IPS-15b (cell line): ENCODE measurements at regions not wholly inside any gene's neighbourhood (a gene's known extent, or its start where the extent isn't known, plus 50 kb on each side); places are given as distances from the start of the nearest gene placed in this dataset.

ENCODE experiments used
- H3K27me3 ChIP-seq: one replicate; pipeline ENCODE4 v1.6.1; 2013; ENCODE audit warnings: low read length; ENCODE audit not compliant: control insufficient read depth, insufficient read depth
- H3K36me3 ChIP-seq: one replicate; pipeline ENCODE4 v1.6.1; 2013; ENCODE audit warnings: low read length; ENCODE audit not compliant: control insufficient read depth, insufficient read depth
- H3K4me1 ChIP-seq: one replicate; pipeline ENCODE4 v1.6.1; 2013; ENCODE audit warnings: mild to moderate bottlenecking, low read length; ENCODE audit not compliant: control insufficient read depth, insufficient read depth
- H3K4me3 ChIP-seq: one replicate; pipeline ENCODE4 v1.5.1; 2013; ENCODE audit warnings: low read depth, low read length
- H3K9ac ChIP-seq: one replicate; pipeline ENCODE4 v1.6.1; 2013; ENCODE audit warnings: low read depth, mild to moderate bottlenecking, low read length
- H3K9me3 ChIP-seq: one replicate; pipeline ENCODE4 v1.6.1; 2013; ENCODE audit warnings: mild to moderate bottlenecking, low read length; ENCODE audit not compliant: control insufficient read depth, insufficient read depth

GRCh38 chr13:61725806-61726205 is 310.2 kb upstream of the PCDH20 start:
- Histone ChIP-seq H3K27me3 (no peaks in the 10 kb centered on the region), H3K4me3 (no peak overlapping the region), H3K9me3 (no peaks in the 10 kb centered on the region), H3K4me1 (no peaks in the 10 kb centered on the region), H3K9ac (no peak overlapping the region), H3K36me3 (no peaks in the 10 kb centered on the region)

DNA sequence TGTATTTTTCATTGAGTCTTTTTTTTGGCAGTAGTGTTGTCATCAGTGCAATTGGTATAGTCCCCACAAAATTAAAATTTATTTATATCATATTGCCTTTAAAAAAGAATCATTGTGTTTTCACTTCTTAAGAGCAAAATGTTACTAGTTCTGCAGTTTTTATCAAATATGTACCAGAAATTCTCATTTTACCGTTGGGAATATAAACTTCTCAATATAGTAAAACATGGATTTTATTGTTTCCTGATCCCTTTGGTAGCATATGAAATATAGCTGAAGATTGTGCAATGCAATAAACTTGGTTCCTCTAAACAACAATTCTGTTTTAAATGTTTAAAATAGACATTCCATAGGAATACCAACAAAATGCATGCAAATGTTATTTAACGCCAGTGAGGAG is 306.5 kb upstream of the PCDH20 start:
- no peaks in the 10 kb centered on the region for H3K4me1 ChIP-seq
- no peaks in the 10 kb centered on the region for H3K9me3 ChIP-seq
- H3K36me3 ChIP-seq = no peaks in the 10 kb centered on the region
- H3K4me3 ChIP-seq = no peak overlapping the region
- no peak overlapping the region for H3K9ac ChIP-seq
- H3K27me3 ChIP-seq = no peaks in the 10 kb centered on the region

DNA sequence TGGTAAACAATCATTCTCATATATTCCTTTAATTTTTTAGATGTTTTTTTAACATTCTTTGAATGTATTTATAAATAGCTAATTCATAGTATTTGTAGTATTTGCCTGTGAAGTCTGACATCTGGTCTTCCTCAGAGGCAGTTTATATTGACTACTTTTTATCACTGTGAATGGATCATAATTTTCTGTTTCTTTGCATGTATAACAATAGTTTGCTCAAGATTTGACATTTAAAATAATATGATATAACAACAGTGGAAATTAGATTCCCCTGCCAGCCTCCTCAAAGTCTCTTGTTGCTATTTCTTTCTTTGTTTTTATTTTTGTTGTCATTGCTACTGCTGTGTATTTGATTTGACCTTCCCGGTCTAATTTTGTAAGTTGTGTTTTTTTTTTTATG is 297.0 kb upstream of the PCDH20 start:
- Histone ChIP-seq H3K9me3 (no peaks in the 10 kb centered on the region), H3K4me3 (no peak overlapping the region), H3K27me3 (no peaks in the 10 kb centered on the region), H3K4me1 (no peaks in the 10 kb centered on the region), H3K36me3 (no peaks in the 10 kb centered on the region), H3K9ac (no peak overlapping the region)

DNA sequence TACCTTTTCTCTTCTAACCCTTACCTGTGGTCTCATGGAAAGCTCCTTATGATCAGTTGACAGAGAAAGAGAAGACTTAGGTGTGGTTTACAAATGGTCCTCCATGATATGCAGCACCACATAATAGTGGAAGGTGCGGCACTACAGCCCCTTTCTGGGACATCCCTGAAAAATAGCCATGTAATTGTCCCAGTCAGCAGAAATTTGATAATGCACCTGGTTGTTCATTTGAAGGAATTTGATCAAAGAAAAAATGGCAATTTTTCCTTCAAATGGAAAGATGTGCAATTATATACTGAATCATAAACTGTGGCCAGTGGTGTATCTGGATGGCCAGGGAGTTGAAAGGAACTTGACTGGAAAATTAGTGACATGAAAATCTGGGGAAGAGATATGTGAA is 293.6 kb upstream of the PCDH20 start:
- peaks cover 5% of the 10 kb centered on the region for H3K9me3 ChIP-seq
- H3K27me3 ChIP-seq = no peaks in the 10 kb centered on the region
- H3K9ac ChIP-seq = no peak overlapping the region
- H3K4me1 ChIP-seq = no peaks in the 10 kb centered on the region
- no peaks in the 10 kb centered on the region for H3K36me3 ChIP-seq
- no peak overlapping the region for H3K4me3 ChIP-seq

- no peaks in the 10 kb centered on the region for H3K27me3 ChIP-seq
- H3K4me1 ChIP-seq = no peaks in the 10 kb centered on the region
- H3K4me3 ChIP-seq = no peak overlapping the region
- peaks cover 9% of the 10 kb centered on the region for H3K9me3 ChIP-seq
- H3K36me3 ChIP-seq = no peaks in the 10 kb centered on the region
- H3K9ac ChIP-seq = no peak overlapping the region
These were observed 291.2 kb upstream of the PCDH20 start for GRCh38 chr13:61706899-61707298.

- no peak overlapping the region for H3K4me3 ChIP-seq
- no peak overlapping the region for H3K9ac ChIP-seq
- no peaks in the 10 kb centered on the region for H3K4me1 ChIP-seq
- H3K27me3 ChIP-seq = no peaks in the 10 kb centered on the region
- H3K9me3 ChIP-seq = peaks cover 9% of the 10 kb centered on the region
- no peaks in the 10 kb centered on the region for H3K36me3 ChIP-seq
These were observed 285.0 kb upstream of the PCDH20 start for GRCh38 chr13:61700620-61701019.

- H3K9me3 ChIP-seq = peaks cover 9% of the 10 kb centered on the region
- H3K4me1 ChIP-seq = no peaks in the 10 kb centered on the region
- no peaks in the 10 kb centered on the region for H3K36me3 ChIP-seq
- H3K9ac ChIP-seq = no peak overlapping the region
- H3K27me3 ChIP-seq = no peaks in the 10 kb centered on the region
- H3K4me3 ChIP-seq = no peak overlapping the region
These were observed 284.5 kb upstream of the PCDH20 start for GRCh38 chr13:61700181-61700580.

GRCh38 chr13:61696676-61697075 is 281.0 kb upstream of the PCDH20 start:
- H3K4me3 ChIP-seq = no peak overlapping the region
- no peaks in the 10 kb centered on the region for H3K27me3 ChIP-seq
- no peaks in the 10 kb centered on the region for H3K36me3 ChIP-seq
- no peaks in the 10 kb centered on the region for H3K9me3 ChIP-seq
- H3K9ac ChIP-seq = no peak overlapping the region
- H3K4me1 ChIP-seq = no peaks in the 10 kb centered on the region

DNA sequence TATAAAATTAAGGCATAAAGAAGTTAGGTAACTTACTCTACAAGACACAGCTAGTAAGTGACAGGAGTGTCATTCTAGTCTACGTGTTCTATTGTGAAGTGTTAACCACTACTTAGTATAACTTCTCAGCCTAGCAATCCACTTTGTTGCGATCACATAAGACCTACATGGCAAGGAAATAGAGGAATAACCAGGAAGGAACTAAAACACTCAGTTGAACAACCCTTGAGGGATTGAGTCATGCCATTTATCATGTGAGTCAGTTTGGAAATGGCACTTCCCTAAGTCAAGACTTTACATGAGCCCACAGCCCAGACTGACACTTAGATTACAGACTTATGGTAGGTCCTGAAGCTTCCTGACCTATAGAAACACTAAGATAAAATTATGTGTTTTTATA is 279.5 kb upstream of the PCDH20 start:
- Histone ChIP-seq H3K36me3 (no peaks in the 10 kb centered on the region), H3K27me3 (no peaks in the 10 kb centered on the region), H3K9me3 (no peaks in the 10 kb centered on the region), H3K4me1 (no peaks in the 10 kb centered on the region), H3K9ac (no peak overlapping the region), H3K4me3 (no peak overlapping the region)

- H3K9me3 ChIP-seq = no peaks in the 10 kb centered on the region
- H3K36me3 ChIP-seq = no peaks in the 10 kb centered on the region
- H3K27me3 ChIP-seq = no peaks in the 10 kb centered on the region
- no peak overlapping the region for H3K9ac ChIP-seq
- H3K4me1 ChIP-seq = no peaks in the 10 kb centered on the region
- H3K4me3 ChIP-seq = no peak overlapping the region
These were observed 277.0 kb upstream of the PCDH20 start for GRCh38 chr13:61692691-61693090.

DNA sequence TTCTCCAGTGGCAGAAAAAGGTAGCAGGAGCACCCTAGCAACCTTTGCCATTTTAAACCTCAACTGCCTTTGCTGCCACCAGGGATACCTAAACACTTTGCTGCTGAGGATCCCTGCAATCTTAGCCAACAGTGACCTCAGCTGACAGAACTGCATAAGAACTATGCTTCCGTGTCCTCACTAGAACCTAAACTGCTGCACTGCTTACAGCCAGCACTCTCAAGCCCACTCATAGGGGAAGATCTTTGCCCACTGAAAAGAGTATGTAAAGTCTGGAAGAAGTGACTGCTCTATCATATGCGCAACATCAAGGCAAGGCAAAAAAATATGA is 270.0 kb upstream of the PCDH20 start:
- H3K36me3 ChIP-seq = no peaks in the 10 kb centered on the region
- no peaks in the 10 kb centered on the region for H3K27me3 ChIP-seq
- no peaks in the 10 kb centered on the region for H3K9me3 ChIP-seq
- H3K9ac ChIP-seq = no peak overlapping the region
- no peak overlapping the region for H3K4me3 ChIP-seq
- H3K4me1 ChIP-seq = no peaks in the 10 kb centered on the region

GRCh38 chr13:61684976-61685681 is 269.5 kb upstream of the PCDH20 start:
- Histone ChIP-seq H3K9ac (no peak overlapping the region), H3K4me3 (no peak overlapping the region), H3K27me3 (no peaks in the 10 kb centered on the region), H3K9me3 (no peaks in the 10 kb centered on the region), H3K4me1 (no peaks in the 10 kb centered on the region), H3K36me3 (no peaks in the 10 kb centered on the region)
